Mucosa of descending colon (tissue), 3 donors: ENCODE measurements at regions not wholly inside any gene's neighbourhood (a gene's known extent, or its start where the extent isn't known, plus 50 kb on each side); places are given as distances from the start of the nearest gene placed in this dataset.

Experiments
- ATAC-seq: fragments of 200-7000 bp; cut with Tn5 transposase; one replicate; pipeline ENCODE4 v1.9.1; 2020; ENCODE audit warnings: mild to moderate bottlenecking, moderate library complexity
- DNase-seq, 3 donors: peaks; one replicate each; pipeline ENCODE4 v3.0.0-alpha.2; 2020
- H3K36me3 ChIP-seq: fragments of 200-600 bp; one replicate; pipeline ENCODE4 v1.8.0; 2021; ENCODE audit warnings: low read depth, mild to moderate bottlenecking
- H3K4me1 ChIP-seq: fragments of 200-600 bp; one replicate; pipeline ENCODE4 v1.8.0; 2021; ENCODE audit warnings: low read depth, mild to moderate bottlenecking
- H3K4me3 ChIP-seq: fragments of 200-600 bp; one replicate; pipeline ENCODE4 v1.8.0; 2021; ENCODE audit warnings: mild to moderate bottlenecking
- H3K9me3 ChIP-seq: fragments of 200-600 bp; one replicate; pipeline ENCODE4 v1.8.0; 2021; ENCODE audit warnings: mild to moderate bottlenecking
- intact Hi-C, 2 donors: fragments of 100-400 bp; cut with DNase I in 1 of 2; cut with micrococcal nuclease in 1 of 2; formaldehyde crosslinking; loops; one replicate each; pipeline versions ENCODE4 v1.11.0 to v1.11.1; 2022; cut with DNase I, micrococcal nuclease
- TF ChIP-seq, protein P1 (sequence below): fragments of 200-600 bp; IDR thresholded peaks from one replicate; pipeline ENCODE4 v1.8.0; 2022; ENCODE audit warnings: antibody characterized with exemption, mild to moderate bottlenecking
- donor health status: DM: no; HTN: no; CAD: no; lungs with moderate emphysema.
- donor health status: DM: no; HTN: no; CAD: no.
- donor health status: DM: no; HTN: yes; CAD: no.

DNA sequence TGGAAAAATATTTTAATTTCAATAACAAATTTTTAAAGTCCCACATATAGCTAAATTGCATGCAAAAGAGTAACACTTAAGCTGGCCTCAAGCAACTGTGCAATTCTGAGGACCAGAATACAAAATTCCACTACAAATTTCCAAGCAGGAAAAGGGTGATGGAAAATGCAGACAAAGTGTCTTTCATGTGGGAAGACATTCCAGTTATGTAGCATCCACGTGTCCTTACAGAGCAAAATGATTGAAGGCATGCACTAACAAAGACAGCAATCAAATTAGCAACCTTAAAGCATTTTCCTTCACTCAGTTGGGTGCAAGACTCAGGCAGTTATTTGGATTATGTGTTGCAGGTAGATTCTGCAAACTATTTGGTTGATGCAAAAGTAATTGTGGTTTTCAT is 203.7 kb downstream of the HERPUD2 start:
- intact Hi-C loops = no loop called here

DNA sequence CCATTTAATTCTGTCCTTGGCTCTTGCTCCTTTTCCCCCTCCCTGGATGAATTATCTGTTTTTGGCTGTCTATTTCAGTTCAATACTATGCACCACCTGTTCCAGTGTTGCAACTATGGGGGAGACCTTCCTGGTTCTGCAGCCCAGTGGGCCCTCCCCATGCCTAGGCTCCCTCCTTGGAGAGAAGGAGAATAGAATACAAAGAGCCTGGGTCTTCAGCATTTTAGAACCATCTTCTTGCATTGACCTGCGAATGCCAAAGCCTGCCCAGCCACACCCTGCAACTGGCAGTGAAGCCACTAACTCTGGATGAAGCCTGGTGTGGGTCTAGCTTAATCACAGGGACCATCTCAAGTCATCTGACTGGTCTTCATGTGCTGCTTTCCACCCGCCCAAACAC is 207.1 kb downstream of the HERPUD2 start:
- no peak for ATAC-seq
- H3K9me3 ChIP-seq = no peaks in the 10 kb centered on the region

More for the DNA sequence above, 203.7 kb downstream of the HERPUD2 start:
- ATAC-seq (no peak), DNase-seq (no peak)
- TF ChIP-seq, protein P1, sequence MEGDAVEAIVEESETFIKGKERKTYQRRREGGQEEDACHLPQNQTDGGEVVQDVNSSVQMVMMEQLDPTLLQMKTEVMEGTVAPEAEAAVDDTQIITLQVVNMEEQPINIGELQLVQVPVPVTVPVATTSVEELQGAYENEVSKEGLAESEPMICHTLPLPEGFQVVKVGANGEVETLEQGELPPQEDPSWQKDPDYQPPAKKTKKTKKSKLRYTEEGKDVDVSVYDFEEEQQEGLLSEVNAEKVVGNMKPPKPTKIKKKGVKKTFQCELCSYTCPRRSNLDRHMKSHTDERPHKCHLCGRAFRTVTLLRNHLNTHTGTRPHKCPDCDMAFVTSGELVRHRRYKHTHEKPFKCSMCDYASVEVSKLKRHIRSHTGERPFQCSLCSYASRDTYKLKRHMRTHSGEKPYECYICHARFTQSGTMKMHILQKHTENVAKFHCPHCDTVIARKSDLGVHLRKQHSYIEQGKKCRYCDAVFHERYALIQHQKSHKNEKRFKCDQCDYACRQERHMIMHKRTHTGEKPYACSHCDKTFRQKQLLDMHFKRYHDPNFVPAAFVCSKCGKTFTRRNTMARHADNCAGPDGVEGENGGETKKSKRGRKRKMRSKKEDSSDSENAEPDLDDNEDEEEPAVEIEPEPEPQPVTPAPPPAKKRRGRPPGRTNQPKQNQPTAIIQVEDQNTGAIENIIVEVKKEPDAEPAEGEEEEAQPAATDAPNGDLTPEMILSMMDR = no peak
- H3K36me3 ChIP-seq = no peaks in the 10 kb centered on the region
- no peaks in the 10 kb centered on the region for H3K9me3 ChIP-seq
- H3K4me3 ChIP-seq = no peak overlapping the region
- no peaks in the 10 kb centered on the region for H3K4me1 ChIP-seq

DNA sequence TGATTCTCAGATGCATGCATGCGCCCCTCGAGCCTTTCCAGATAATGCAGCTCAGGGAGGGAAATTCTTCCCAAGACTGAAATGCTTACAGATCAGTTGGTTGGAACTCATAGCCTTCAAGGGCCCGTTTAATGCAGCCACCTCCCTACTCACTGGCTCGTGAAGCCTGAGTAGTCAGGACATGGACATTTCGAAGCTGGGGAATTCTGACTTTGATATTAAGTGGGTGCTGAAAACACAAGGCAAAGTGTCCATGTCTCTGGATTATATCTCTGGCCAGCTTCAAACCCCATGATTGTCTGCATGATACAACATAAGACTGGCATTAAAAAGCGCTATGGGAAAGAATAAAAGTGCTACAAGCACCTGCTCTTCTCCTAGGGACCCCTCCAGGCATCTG is 207.5 kb downstream of the HERPUD2 start:
- no peaks in the 10 kb centered on the region for H3K9me3 ChIP-seq
- no peaks in the 10 kb centered on the region for H3K4me1 ChIP-seq
- ATAC-seq (no peak), DNase-seq (no peak)
- H3K4me3 ChIP-seq = no peak overlapping the region
- intact Hi-C loops = no loop called here
- no peaks in the 10 kb centered on the region for H3K36me3 ChIP-seq
- TF ChIP-seq, protein P1 = no peak

More for the DNA sequence above, 207.1 kb downstream of the HERPUD2 start:
- intact Hi-C loops = no loop called here
- Histone ChIP-seq H3K36me3 (no peaks in the 10 kb centered on the region), H3K4me3 (no peak overlapping the region), H3K4me1 (no peaks in the 10 kb centered on the region)
- TF ChIP-seq, protein P1 = no peak
- no peak for DNase-seq

DNA sequence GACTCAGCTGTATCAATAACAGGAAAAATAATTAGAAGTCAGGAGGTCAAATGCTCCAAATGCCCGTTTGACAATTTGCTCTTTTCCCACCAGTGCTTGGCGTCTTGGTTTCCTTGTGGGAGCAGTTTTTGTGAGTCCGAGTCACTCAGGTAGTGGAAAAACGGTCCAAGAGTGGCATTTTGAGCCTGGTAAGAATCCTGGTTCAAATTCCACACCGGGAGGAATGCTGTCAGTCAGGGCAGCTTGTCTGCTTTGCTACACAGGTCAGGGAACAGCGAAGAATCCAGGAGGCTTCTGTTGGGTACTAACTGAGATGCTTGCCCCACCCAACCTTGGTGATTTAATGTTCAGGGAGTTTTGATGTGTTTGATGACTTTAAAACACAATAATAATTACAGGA is 209.5 kb downstream of the HERPUD2 start:
- TF ChIP-seq, protein P1 = no peak
- H3K4me1 ChIP-seq = no peaks in the 10 kb centered on the region
- DNase-seq (no peak), ATAC-seq (no peak)
- H3K4me3 ChIP-seq = no peak overlapping the region
- H3K9me3 ChIP-seq = no peaks in the 10 kb centered on the region
- intact Hi-C loops = no loop called here
- no peaks in the 10 kb centered on the region for H3K36me3 ChIP-seq

DNA sequence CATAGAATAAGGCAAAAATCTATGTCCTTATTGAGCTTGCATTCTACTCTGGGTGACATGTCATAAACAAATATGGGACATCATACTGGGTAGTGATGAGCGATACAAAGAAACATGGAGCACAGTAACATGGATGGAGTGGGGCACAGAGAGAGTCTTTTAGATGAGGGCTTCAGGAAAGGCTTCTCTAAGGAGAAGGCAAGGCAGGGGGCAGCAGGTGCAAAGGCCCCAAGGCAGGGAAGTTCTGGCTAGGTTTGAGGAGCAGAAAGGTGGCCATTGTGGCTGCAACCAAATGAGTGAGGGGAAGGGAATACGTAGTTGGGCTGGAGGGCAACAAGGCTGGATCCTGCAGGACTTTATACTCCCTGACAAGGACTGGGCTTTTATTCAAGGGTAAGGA is 211.4 kb downstream of the HERPUD2 start:
- no peak for ATAC-seq

More for the DNA sequence above, 211.4 kb downstream of the HERPUD2 start:
- Histone ChIP-seq H3K9me3 (no peaks in the 10 kb centered on the region), H3K4me1 (no peaks in the 10 kb centered on the region), H3K4me3 (no peak overlapping the region), H3K36me3 (no peaks in the 10 kb centered on the region)
- TF ChIP-seq, protein P1 = no peak
- intact Hi-C loops = no loop called here
- no peak for DNase-seq
